ENCODE measurements at regions not wholly inside any gene's neighbourhood (a gene's known extent, or its start where the extent isn't known, plus 50 kb on each side); places are given as distances from the start of the nearest gene placed in this dataset.

GRCh38 chr14:40417777-40418401 lies 985.7 kb upstream of the FBXO33 start:
- Mint-ChIP-seq H3K4me1 (peaks cover 13% of the 10 kb centered on the region), H3K36me3 (ENCODE audit: low read depth) (no peaks in the 10 kb centered on the region), H3K4me3 (no peak overlapping the region), H3K9me3 (no peaks in the 10 kb centered on the region), H3K27me3 (ENCODE audit: insufficient read depth) (no peaks in the 10 kb centered on the region), H3K27ac (no peak overlapping the region)
- H3K27ac ChIP-seq (ENCODE audit: low read depth, low read length), result no peak overlapping the region
- H3K36me3 ChIP-seq (ENCODE audit: control insufficient read depth, insufficient read depth, low read length), result no peaks in the 10 kb centered on the region
- DNase-seq, result peak; percentile 84
- H3K9ac ChIP-seq (ENCODE audit: extremely low read depth, low read length, poor library complexity, severe bottlenecking), result no peak overlapping the region
- H3K4me1 ChIP-seq (ENCODE audit: control insufficient read depth, insufficient read depth, low read length), result no peaks in the 10 kb centered on the region
- 45 to 64% methylated on average over 5 to 6 of the region's 6 CpGs for WGBS, 2 experiments (ENCODE audit: insufficient coverage in 1 of 2, insufficient read length in 1 of 2)
- H3K4me3 ChIP-seq (ENCODE audit: low read length), result no peak overlapping the region
- no peaks in the 10 kb centered on the region for H3K9me3 ChIP-seq (ENCODE audit: control insufficient read depth, low read length)
- TF ChIP-seq CTCF (conservative IDR thresholded peaks at IDR 0.05), result peak; percentile 94
- H3K27me3 ChIP-seq (ENCODE audit: control insufficient read depth, insufficient read depth, low read length, poor library complexity, severe bottlenecking), result no peaks in the 10 kb centered on the region

GRCh38 chr14:40416565-40416964 lies 984.3 kb upstream of the FBXO33 start:
- no peak overlapping the region for H3K4me3 Mint-ChIP-seq
- H3K9me3 Mint-ChIP-seq, result no peaks in the 10 kb centered on the region
- no peaks in the 10 kb centered on the region for H3K9me3 ChIP-seq (ENCODE audit: control insufficient read depth, low read length)
- H3K4me3 ChIP-seq (ENCODE audit: low read length), result no peak overlapping the region
- no peak overlapping the region for H3K27ac ChIP-seq (ENCODE audit: low read depth, low read length)
- H3K36me3 Mint-ChIP-seq (ENCODE audit: low read depth), result no peaks in the 10 kb centered on the region
- no peak overlapping the region for H3K9ac ChIP-seq (ENCODE audit: extremely low read depth, low read length, poor library complexity, severe bottlenecking)
- DNase-seq, result no peak
- H3K27me3 Mint-ChIP-seq (ENCODE audit: insufficient read depth), result no peaks in the 10 kb centered on the region
- H3K4me1 Mint-ChIP-seq, result peaks cover 13% of the 10 kb centered on the region
- H3K27ac Mint-ChIP-seq, result no peak overlapping the region
- no peaks in the 10 kb centered on the region for H3K36me3 ChIP-seq (ENCODE audit: control insufficient read depth, insufficient read depth, low read length)
- no peaks in the 10 kb centered on the region for H3K27me3 ChIP-seq (ENCODE audit: control insufficient read depth, insufficient read depth, low read length, poor library complexity, severe bottlenecking)
- 85 to 100% methylated on average over 1 to 2 of the region's 2 CpGs for WGBS, 2 experiments (ENCODE audit: insufficient coverage in 1 of 2, insufficient read length in 1 of 2)
- no peak for TF ChIP-seq CTCF (conservative IDR thresholded peaks at IDR 0.05)
- no peaks in the 10 kb centered on the region for H3K4me1 ChIP-seq (ENCODE audit: control insufficient read depth, insufficient read depth, low read length)

GRCh38 chr14:40414386-40414785 lies 982.2 kb upstream of the FBXO33 start:
- H3K36me3 Mint-ChIP-seq (ENCODE audit: low read depth), result no peaks in the 10 kb centered on the region
- Histone ChIP-seq H3K27ac (ENCODE audit: low read depth, low read length) (no peak overlapping the region), H3K36me3 (ENCODE audit: control insufficient read depth, insufficient read depth, low read length) (no peaks in the 10 kb centered on the region), H3K4me1 (ENCODE audit: control insufficient read depth, insufficient read depth, low read length) (no peaks in the 10 kb centered on the region), H3K9ac (ENCODE audit: extremely low read depth, low read length, poor library complexity, severe bottlenecking) (no peak overlapping the region), H3K27me3 (ENCODE audit: control insufficient read depth, insufficient read depth, low read length, poor library complexity, severe bottlenecking) (no peaks in the 10 kb centered on the region), H3K4me3 (ENCODE audit: low read length) (no peak overlapping the region), H3K9me3 (ENCODE audit: control insufficient read depth, low read length) (no peaks in the 10 kb centered on the region)
- H3K4me3 Mint-ChIP-seq, result no peak overlapping the region
- no peak for TF ChIP-seq CTCF (conservative IDR thresholded peaks at IDR 0.05)
- peaks cover 7% of the 10 kb centered on the region for H3K9me3 Mint-ChIP-seq
- 92 to 94% methylated on average over 1 to 2 of the region's 2 CpGs for WGBS, 2 experiments (ENCODE audit: insufficient coverage in 1 of 2, insufficient read length in 1 of 2)
- H3K4me1 Mint-ChIP-seq, result peaks cover 9% of the 10 kb centered on the region
- no peak for DNase-seq
- H3K27me3 Mint-ChIP-seq (ENCODE audit: insufficient read depth), result no peaks in the 10 kb centered on the region
- no peak overlapping the region for H3K27ac Mint-ChIP-seq
